ENCODE measurements at regions not wholly inside any gene's neighbourhood (a gene's known extent, or its start where the extent isn't known, plus 50 kb on each side); places are given as distances from the start of the nearest gene placed in this dataset.

GRCh38 chr7:81574723-81575326 lies 195.0 kb downstream of the HGF start:
- no peak overlapping the region for H2AFZ ChIP-seq (ENCODE audit: low read length)
- H3K23me2 ChIP-seq (ENCODE audit: low read depth, low read length): peaks cover 2% of the 10 kb centered on the region; the same call in 1 of the 2 replicates
- no peak overlapping the region for H2BK120ac ChIP-seq (replicated peaks; ENCODE audit: low read depth, low read length)
- no peaks in the 10 kb centered on the region for H3K79me1 ChIP-seq (ENCODE audit: low read depth, low read length)
- H2AK5ac ChIP-seq (ENCODE audit: low read depth, low read length): no peak overlapping the region
- ChIA-PET POLR2A (ENCODE audit: partially characterized antibody) (no interaction called here), CTCF (ENCODE audit: partially characterized antibody) (no interaction called here)
- no peaks in the 10 kb centered on the region for H3K9me3 ChIP-seq (ENCODE audit: insufficient read depth in 2 of 2, low read depth in 1 of 2, low read length in 1 of 2)
- DNase-seq (ENCODE audit: low read depth in 1 of 2, low spot score in 2 of 2) (no peak), FAIRE-seq (no peak)
- H4K91ac ChIP-seq (replicated peaks; ENCODE audit: insufficient read length, low read length): no peak overlapping the region
- H4K8ac ChIP-seq (ENCODE audit: extremely low read depth, insufficient read depth, low read length): no peak overlapping the region
- no peak overlapping the region for H3K14ac ChIP-seq (ENCODE audit: insufficient read length)
- H4K20me1 ChIP-seq (replicated peaks in 1 of 2; ENCODE audit: control insufficient read depth in 1 of 2, insufficient read depth in 2 of 2, low read length in 2 of 2): no peaks in the 10 kb centered on the region
- H3K4me3 ChIP-seq (ENCODE audit: extremely low read depth in 1 of 4, insufficient read depth in 2 of 4, low read depth in 3 of 4, low read length in 4 of 4): no peak overlapping the region
- WGBS, 2 experiments (ENCODE audit: extremely low coverage in 1 of 2, insufficient coverage in 1 of 2, insufficient read length in 1 of 2, insufficient replicate concordance in 2 of 2, low coverage in 1 of 2, low lambda C conversion rate in 2 of 2, missing lambda C conversion rate in 1 of 2): 97% methylated on average over 6 of the region's 6 CpGs; no CpG with 5 or more reads in 1 of the 2 experiments
- no peaks in the 10 kb centered on the region for H3K27me3 ChIP-seq (replicated peaks in 1 of 4; ENCODE audit: control insufficient read depth in 3 of 4, extremely low read depth in 1 of 4, insufficient read depth in 3 of 4, low read length in 3 of 4)
- no peak overlapping the region for H3K18ac ChIP-seq (ENCODE audit: extremely low read depth, low read length)
- no peaks in the 10 kb centered on the region for H3K4me1 ChIP-seq (replicated peaks in 1 of 4; ENCODE audit: control insufficient read depth in 3 of 4, insufficient read depth in 4 of 4, low read length in 3 of 4)
- TF ChIP-seq TEAD4 (IDR thresholded peaks at IDR 0.05; ENCODE audit: low read depth, low read length) (no peak), SUZ12 (IDR thresholded peaks at IDR 0.05; ENCODE audit: low read length) (no peak), CTBP2 (IDR thresholded peaks at IDR 0.05; ENCODE audit: borderline replicate concordance, insufficient read depth, insufficient read length, low read length) (no peak), FOSL1 (IDR thresholded peaks at IDR 0.05; ENCODE audit: insufficient read depth, low read depth, low read length) (no peak), BCL11A (IDR thresholded peaks at IDR 0.05; ENCODE audit: low read depth in 2 of 2, low read length in 2 of 2) (no peak), SAP30 (IDR thresholded peaks at IDR 0.05; ENCODE audit: insufficient read depth, insufficient replicate concordance, low read length) (no peak), SP1 (IDR thresholded peaks at IDR 0.05; ENCODE audit: low read depth, low read length) (no peak), SIN3A (conservative IDR thresholded peaks at IDR 0.05 in 1 of 2, IDR thresholded peaks at IDR 0.05 in 1 of 2; ENCODE audit: low read depth in 1 of 2, low read length in 2 of 2) (no peak), JUND (IDR thresholded peaks at IDR 0.05; ENCODE audit: low read length) (no peak), SIX5 (IDR thresholded peaks at IDR 0.05; ENCODE audit: low read depth, low read length) (no peak), GTF2F1 (IDR thresholded peaks at IDR 0.05; ENCODE audit: borderline replicate concordance, low read depth, low read length) (no peak), POU5F1 (IDR thresholded peaks at IDR 0.05; ENCODE audit: low read depth, low read length) (no peak), KDM1A (IDR thresholded peaks at IDR 0.05; ENCODE audit: borderline replicate concordance, low read length) (no peak)
- no peak overlapping the region for H3K56ac ChIP-seq (replicated peaks; ENCODE audit: insufficient read length, low read depth, low read length)
- no peak overlapping the region for H3K4me2 ChIP-seq (ENCODE audit: insufficient read depth in 1 of 2, low read depth in 2 of 2, low read length in 2 of 2)
- H2BK5ac ChIP-seq (ENCODE audit: low read depth, low read length): no peak overlapping the region
- no peak overlapping the region for H2BK15ac ChIP-seq (ENCODE audit: low read length)
- no peak overlapping the region for H3K9ac ChIP-seq (replicated peaks in 1 of 4; ENCODE audit: extremely low read depth in 1 of 4, low read depth in 3 of 4, low read length in 3 of 4)
- no peaks in the 10 kb centered on the region for H3K36me3 ChIP-seq (ENCODE audit: control insufficient read depth in 2 of 4, insufficient read depth in 4 of 4, low read length in 3 of 4)
- no peak overlapping the region for H3K27ac ChIP-seq (ENCODE audit: low read depth, low read length)
- H3K23ac ChIP-seq (ENCODE audit: insufficient read length): no peak overlapping the region
- no peak overlapping the region for H2BK20ac ChIP-seq (ENCODE audit: low read length)
- H2BK12ac ChIP-seq (ENCODE audit: low read depth, low read length): no peak overlapping the region
- H3K4ac ChIP-seq (replicated peaks; ENCODE audit: insufficient read length, low read depth, low read length): no peak overlapping the region
- no peaks in the 10 kb centered on the region for H3K79me2 ChIP-seq (ENCODE audit: control insufficient read depth in 1 of 2, insufficient read depth in 2 of 2, low read length in 2 of 2)
- H4K5ac ChIP-seq (ENCODE audit: insufficient read length, low read depth, low read length): no peak overlapping the region
